ENCODE measurements at regions not wholly inside any gene's neighbourhood (a gene's known extent, or its start where the extent isn't known, plus 50 kb on each side); places are given as distances from the start of the nearest gene placed in this dataset.

GRCh38 chr5:50922942-50923767 is 256.7 kb downstream of the PARP8 start:
- intact Hi-C loops (cut with DNase I; ENCODE audit: low total_unique reads): no loop called here
- DNase-seq (ENCODE audit: low spot score in 2 of 2): no peak
- H3K4me3 ChIP-seq (ENCODE audit: low read depth, poor library complexity, severe bottlenecking): no peak overlapping the region
- 84 to 90% methylated on average over 31 to 34 of the region's 34 CpGs for WGBS, 2 donors
- TF ChIP-seq POLR2A (IDR thresholded peaks at IDR 0.05): no peak
- TF ChIP-seq, protein P1, sequence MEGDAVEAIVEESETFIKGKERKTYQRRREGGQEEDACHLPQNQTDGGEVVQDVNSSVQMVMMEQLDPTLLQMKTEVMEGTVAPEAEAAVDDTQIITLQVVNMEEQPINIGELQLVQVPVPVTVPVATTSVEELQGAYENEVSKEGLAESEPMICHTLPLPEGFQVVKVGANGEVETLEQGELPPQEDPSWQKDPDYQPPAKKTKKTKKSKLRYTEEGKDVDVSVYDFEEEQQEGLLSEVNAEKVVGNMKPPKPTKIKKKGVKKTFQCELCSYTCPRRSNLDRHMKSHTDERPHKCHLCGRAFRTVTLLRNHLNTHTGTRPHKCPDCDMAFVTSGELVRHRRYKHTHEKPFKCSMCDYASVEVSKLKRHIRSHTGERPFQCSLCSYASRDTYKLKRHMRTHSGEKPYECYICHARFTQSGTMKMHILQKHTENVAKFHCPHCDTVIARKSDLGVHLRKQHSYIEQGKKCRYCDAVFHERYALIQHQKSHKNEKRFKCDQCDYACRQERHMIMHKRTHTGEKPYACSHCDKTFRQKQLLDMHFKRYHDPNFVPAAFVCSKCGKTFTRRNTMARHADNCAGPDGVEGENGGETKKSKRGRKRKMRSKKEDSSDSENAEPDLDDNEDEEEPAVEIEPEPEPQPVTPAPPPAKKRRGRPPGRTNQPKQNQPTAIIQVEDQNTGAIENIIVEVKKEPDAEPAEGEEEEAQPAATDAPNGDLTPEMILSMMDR (IDR thresholded peaks at IDR 0.05): no peak

- intact Hi-C loops (cut with DNase I; ENCODE audit: low total_unique reads): no loop called here
- no peak overlapping the region for H3K4me3 ChIP-seq (ENCODE audit: low read depth, poor library complexity, severe bottlenecking)
- 43 to 65% methylated on average over 12 to 18 of the region's 18 CpGs for WGBS, 2 donors
- no peak for DNase-seq (ENCODE audit: low spot score in 2 of 2)
- TF ChIP-seq, protein P1 (IDR thresholded peaks at IDR 0.05): no peak
- TF ChIP-seq POLR2A (IDR thresholded peaks at IDR 0.05): no peak
Measured at GRCh38 chr5:50923768-50924494, 257.5 kb downstream of the PARP8 start.

DNA sequence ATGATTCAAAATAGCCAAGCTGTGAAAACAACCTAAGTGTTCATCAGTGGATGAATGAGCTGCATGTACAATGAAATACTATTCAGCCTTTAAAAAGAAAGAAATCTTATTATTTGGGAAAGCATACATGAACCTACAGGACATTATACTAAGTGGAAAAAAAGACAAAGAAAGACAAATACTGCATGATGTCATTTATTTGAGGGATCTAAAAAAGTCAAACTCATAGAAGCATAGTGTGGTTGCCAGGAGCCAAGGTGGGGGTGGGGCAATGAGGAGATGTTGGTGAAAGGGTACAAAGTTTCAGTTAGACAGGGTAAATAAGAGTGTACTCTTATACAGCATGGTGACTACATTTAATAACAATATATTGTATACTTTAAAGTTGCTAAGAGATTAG is 261.5 kb downstream of the PARP8 start:
- no peak for DNase-seq (ENCODE audit: low spot score in 2 of 2)
- TF ChIP-seq POLR2A (IDR thresholded peaks at IDR 0.05): no peak
- TF ChIP-seq, protein P1 (IDR thresholded peaks at IDR 0.05): no peak

GRCh38 chr5:50929174-50929573 is 262.7 kb downstream of the PARP8 start:
- intact Hi-C loops (cut with DNase I; ENCODE audit: low total_unique reads): no loop called here
- 65 to 67% methylated on average over 3 of the region's 3 CpGs for WGBS, 2 donors
- no peak for DNase-seq (ENCODE audit: low spot score in 2 of 2)
- TF ChIP-seq POLR2A (IDR thresholded peaks at IDR 0.05): no peak
- TF ChIP-seq, protein P1 (IDR thresholded peaks at IDR 0.05): no peak
- no peak overlapping the region for H3K4me3 ChIP-seq (ENCODE audit: low read depth, poor library complexity, severe bottlenecking)

More for the DNA sequence above, 261.5 kb downstream of the PARP8 start:
- no peak overlapping the region for H3K4me3 ChIP-seq (ENCODE audit: low read depth, poor library complexity, severe bottlenecking)
- intact Hi-C loops (cut with DNase I; ENCODE audit: low total_unique reads): no loop called here

GRCh38 chr5:50934343-50934742 is 267.9 kb downstream of the PARP8 start:
- intact Hi-C loops (cut with DNase I; ENCODE audit: low total_unique reads): no loop called here
- 63 to 81% methylated on average over 2 of the region's 2 CpGs for WGBS, 2 donors
- no peak for DNase-seq (ENCODE audit: low spot score in 2 of 2)
- H3K4me3 ChIP-seq (ENCODE audit: low read depth, poor library complexity, severe bottlenecking): no peak overlapping the region
- TF ChIP-seq, protein P1 (IDR thresholded peaks at IDR 0.05): no peak
- no peak for TF ChIP-seq POLR2A (IDR thresholded peaks at IDR 0.05)
